ENCODE measurements at regions not wholly inside any gene's neighbourhood (a gene's known extent, or its start where the extent isn't known, plus 50 kb on each side); places are given as distances from the start of the nearest gene placed in this dataset.

GRCh38 chr16:22968931-22969330 is 155.0 kb downstream of the HS3ST2 start:
- no peak for TF ChIP-seq CTCF (IDR thresholded peaks at IDR 0.05)
- no peak for TF ChIP-seq ZFX (IDR thresholded peaks at IDR 0.05; ENCODE audit: borderline replicate concordance)
